ENCODE measurements at regions not wholly inside any gene's neighbourhood (a gene's known extent, or its start where the extent isn't known, plus 50 kb on each side); places are given as distances from the start of the nearest gene placed in this dataset.

DNA sequence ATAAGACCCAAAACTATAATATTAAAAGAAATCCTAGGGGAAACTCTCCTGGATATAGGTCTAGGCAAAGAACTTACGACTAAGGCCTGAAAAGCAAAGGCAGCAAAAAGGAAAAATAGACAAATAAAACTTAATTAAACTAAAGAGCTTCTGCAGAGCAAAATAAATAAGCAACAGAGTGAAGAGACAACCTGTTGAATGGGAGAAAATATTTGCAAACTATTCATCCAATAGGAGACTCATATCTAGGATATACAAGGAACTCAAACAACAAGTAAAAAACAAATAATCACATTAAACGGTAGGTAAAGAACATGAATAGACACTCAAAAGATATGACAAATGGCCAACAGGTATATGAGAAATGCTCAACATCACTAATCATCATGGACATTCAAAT is 318.6 kb downstream of the CSNK1G3 start:
- no peak overlapping the region for H3K9ac ChIP-seq (ENCODE audit: low read depth in 1 of 2, low read length in 2 of 2)
- H3K4me1 ChIP-seq (ENCODE audit: control insufficient read depth in 2 of 2, insufficient read depth in 2 of 2, low read length in 2 of 2): no peaks in the 10 kb centered on the region
- no peak overlapping the region for H3K27ac ChIP-seq (ENCODE audit: low read depth in 2 of 2, low read length in 2 of 2)
- H3K9me3 ChIP-seq (ENCODE audit: control insufficient read depth in 2 of 2, low read length in 2 of 2): no peaks in the 10 kb centered on the region
- no peak overlapping the region for H3K4me3 ChIP-seq (ENCODE audit: low read length in 2 of 2)
- no peaks in the 10 kb centered on the region for H3K36me3 ChIP-seq (ENCODE audit: control insufficient read depth in 2 of 2, insufficient read depth in 2 of 2, low read length in 2 of 2)
- H3K27me3 ChIP-seq (ENCODE audit: control insufficient read depth in 2 of 2, insufficient read depth in 2 of 2, low read length in 2 of 2): no peaks in the 10 kb centered on the region

GRCh38 chr5:123827811-123828210 is 315.8 kb downstream of the CSNK1G3 start:
- no peak overlapping the region for H3K27ac ChIP-seq (ENCODE audit: low read depth in 2 of 2, low read length in 2 of 2)
- no peaks in the 10 kb centered on the region for H3K36me3 ChIP-seq (ENCODE audit: control insufficient read depth in 2 of 2, insufficient read depth in 2 of 2, low read length in 2 of 2)
- no peaks in the 10 kb centered on the region for H3K27me3 ChIP-seq (ENCODE audit: control insufficient read depth in 2 of 2, insufficient read depth in 2 of 2, low read length in 2 of 2)
- no peak overlapping the region for H3K4me3 ChIP-seq (ENCODE audit: low read length in 2 of 2)
- no peak overlapping the region for H3K9ac ChIP-seq (ENCODE audit: low read depth in 1 of 2, low read length in 2 of 2)
- no peaks in the 10 kb centered on the region for H3K4me1 ChIP-seq (ENCODE audit: control insufficient read depth in 2 of 2, insufficient read depth in 2 of 2, low read length in 2 of 2)
- H3K9me3 ChIP-seq (ENCODE audit: control insufficient read depth in 2 of 2, low read length in 2 of 2): no peaks in the 10 kb centered on the region

DNA sequence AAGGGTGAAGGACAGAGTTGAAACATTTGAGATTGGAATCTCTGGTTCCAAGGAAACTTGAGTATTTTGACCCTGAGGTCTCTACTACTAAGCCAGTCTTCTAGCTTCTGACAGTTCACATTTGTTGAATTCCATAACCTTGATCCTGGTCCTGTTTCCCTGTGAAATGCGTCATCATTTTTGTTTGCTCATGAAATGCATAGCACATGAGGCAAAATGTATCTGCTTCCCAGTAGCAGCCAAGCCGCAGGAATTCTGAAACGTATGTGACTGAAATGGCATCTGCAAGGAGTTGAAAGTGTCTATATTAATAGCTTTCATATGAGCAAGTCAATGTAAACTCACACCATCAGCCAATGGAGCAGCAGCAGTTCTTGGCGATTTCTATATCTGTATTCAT is 307.9 kb downstream of the CSNK1G3 start:
- Histone ChIP-seq H3K4me1 (ENCODE audit: control insufficient read depth in 2 of 2, insufficient read depth in 2 of 2, low read length in 2 of 2) (no peaks in the 10 kb centered on the region), H3K27me3 (ENCODE audit: control insufficient read depth in 2 of 2, insufficient read depth in 2 of 2, low read length in 2 of 2) (no peaks in the 10 kb centered on the region), H3K27ac (ENCODE audit: low read depth in 2 of 2, low read length in 2 of 2) (no peak overlapping the region), H3K4me3 (ENCODE audit: low read length in 2 of 2) (no peak overlapping the region), H3K9ac (ENCODE audit: low read depth in 1 of 2, low read length in 2 of 2) (no peak overlapping the region), H3K9me3 (ENCODE audit: control insufficient read depth in 2 of 2, low read length in 2 of 2) (no peaks in the 10 kb centered on the region), H3K36me3 (ENCODE audit: control insufficient read depth in 2 of 2, insufficient read depth in 2 of 2, low read length in 2 of 2) (no peaks in the 10 kb centered on the region)

DNA sequence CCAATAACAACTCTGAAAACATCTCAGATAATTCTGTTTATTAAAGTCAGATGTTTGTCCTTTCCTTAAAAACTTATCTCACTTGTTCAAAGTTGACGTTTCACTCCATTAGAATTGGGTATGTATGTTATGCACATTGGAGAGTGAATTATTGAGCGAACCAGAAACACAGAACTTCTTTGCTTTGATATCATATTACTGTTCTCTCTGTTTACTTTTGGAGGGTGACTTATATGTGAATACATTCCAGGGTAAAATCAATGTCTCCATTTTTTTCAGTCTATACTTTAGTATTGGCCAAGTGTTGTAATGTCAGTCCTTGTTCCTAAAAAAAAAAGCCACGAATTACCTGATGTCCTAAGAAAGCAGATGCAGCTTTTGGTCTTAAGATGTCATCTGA is 307.4 kb downstream of the CSNK1G3 start:
- H3K4me1 ChIP-seq (ENCODE audit: control insufficient read depth in 2 of 2, insufficient read depth in 2 of 2, low read length in 2 of 2): no peaks in the 10 kb centered on the region
- H3K4me3 ChIP-seq (ENCODE audit: low read length in 2 of 2): no peak overlapping the region
- H3K9ac ChIP-seq (ENCODE audit: low read depth in 1 of 2, low read length in 2 of 2): no peak overlapping the region
- no peaks in the 10 kb centered on the region for H3K9me3 ChIP-seq (ENCODE audit: control insufficient read depth in 2 of 2, low read length in 2 of 2)
- no peaks in the 10 kb centered on the region for H3K36me3 ChIP-seq (ENCODE audit: control insufficient read depth in 2 of 2, insufficient read depth in 2 of 2, low read length in 2 of 2)
- H3K27ac ChIP-seq (ENCODE audit: low read depth in 2 of 2, low read length in 2 of 2): no peak overlapping the region
- no peaks in the 10 kb centered on the region for H3K27me3 ChIP-seq (ENCODE audit: control insufficient read depth in 2 of 2, insufficient read depth in 2 of 2, low read length in 2 of 2)

DNA sequence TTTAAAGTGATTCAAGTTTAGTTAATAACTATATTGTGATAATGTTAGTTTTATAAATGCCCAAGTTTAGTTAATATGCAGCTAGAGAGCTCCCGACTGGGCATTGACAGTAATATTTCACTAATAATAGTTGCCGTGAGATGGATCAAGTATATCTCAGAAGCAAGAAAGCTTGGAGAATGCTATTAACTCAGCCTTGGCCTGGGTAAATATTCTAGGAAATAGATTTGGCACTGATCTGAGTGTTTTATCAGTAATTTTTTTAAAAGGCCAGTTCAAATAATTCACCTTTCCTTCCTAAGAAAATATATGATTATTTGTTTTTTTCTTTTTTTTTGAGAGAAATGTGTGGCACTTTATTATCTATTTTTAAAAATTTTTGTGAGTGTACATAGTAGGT is 305.3 kb downstream of the CSNK1G3 start:
- Histone ChIP-seq H3K4me1 (ENCODE audit: control insufficient read depth in 2 of 2, insufficient read depth in 2 of 2, low read length in 2 of 2) (no peaks in the 10 kb centered on the region), H3K27ac (ENCODE audit: low read depth in 2 of 2, low read length in 2 of 2) (no peak overlapping the region), H3K9me3 (ENCODE audit: control insufficient read depth in 2 of 2, low read length in 2 of 2) (no peaks in the 10 kb centered on the region), H3K36me3 (ENCODE audit: control insufficient read depth in 2 of 2, insufficient read depth in 2 of 2, low read length in 2 of 2) (no peaks in the 10 kb centered on the region), H3K9ac (ENCODE audit: low read depth in 1 of 2, low read length in 2 of 2) (no peak overlapping the region), H3K27me3 (ENCODE audit: control insufficient read depth in 2 of 2, insufficient read depth in 2 of 2, low read length in 2 of 2) (no peaks in the 10 kb centered on the region), H3K4me3 (ENCODE audit: low read length in 2 of 2) (no peak overlapping the region)

DNA sequence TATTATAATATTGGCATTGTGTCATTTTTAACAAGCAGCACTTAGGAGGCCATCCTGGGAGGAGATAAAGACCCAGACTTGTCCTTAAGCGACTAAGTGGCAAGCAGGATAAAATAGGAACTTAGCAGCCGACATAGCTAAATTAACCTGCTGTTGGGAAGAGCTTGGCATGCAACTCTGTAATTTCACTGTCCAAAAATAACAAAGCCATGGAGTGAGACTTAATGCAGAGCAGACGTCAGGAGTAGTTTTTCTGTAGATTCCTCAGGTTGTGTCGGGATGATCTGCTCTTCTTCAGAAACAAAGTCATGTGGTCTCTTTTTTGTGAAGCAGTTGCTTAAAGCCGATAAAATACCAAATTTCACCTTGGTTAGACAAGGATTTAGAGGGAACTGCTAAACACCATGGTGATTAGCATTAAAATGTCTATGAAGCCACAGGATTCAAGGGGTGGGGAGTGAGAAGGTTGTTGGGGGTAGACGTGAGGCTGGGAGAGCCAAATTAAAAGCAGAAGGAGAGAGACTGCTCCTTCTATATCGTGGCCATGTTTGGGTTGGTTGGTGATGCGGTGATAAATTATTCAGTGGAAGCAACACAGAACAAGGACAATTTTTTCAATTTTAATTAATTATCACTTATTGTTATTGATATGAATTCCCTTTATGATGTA is 303.0 kb downstream of the CSNK1G3 start:
- no peaks in the 10 kb centered on the region for H3K36me3 ChIP-seq (ENCODE audit: control insufficient read depth in 2 of 2, insufficient read depth in 2 of 2, low read length in 2 of 2)
- no peaks in the 10 kb centered on the region for H3K27me3 ChIP-seq (ENCODE audit: control insufficient read depth in 2 of 2, insufficient read depth in 2 of 2, low read length in 2 of 2)
- H3K9me3 ChIP-seq (ENCODE audit: control insufficient read depth in 2 of 2, low read length in 2 of 2): no peaks in the 10 kb centered on the region
- H3K4me3 ChIP-seq (ENCODE audit: low read length in 2 of 2): no peak overlapping the region
- peaks cover 6 to 8% of the 10 kb centered on the region in 2 donors for H3K4me1 ChIP-seq (ENCODE audit: control insufficient read depth in 2 of 2, insufficient read depth in 2 of 2, low read length in 2 of 2)
- H3K9ac ChIP-seq (ENCODE audit: low read depth in 1 of 2, low read length in 2 of 2): no peak overlapping the region
- no peak overlapping the region for H3K27ac ChIP-seq (ENCODE audit: low read depth in 2 of 2, low read length in 2 of 2)

DNA sequence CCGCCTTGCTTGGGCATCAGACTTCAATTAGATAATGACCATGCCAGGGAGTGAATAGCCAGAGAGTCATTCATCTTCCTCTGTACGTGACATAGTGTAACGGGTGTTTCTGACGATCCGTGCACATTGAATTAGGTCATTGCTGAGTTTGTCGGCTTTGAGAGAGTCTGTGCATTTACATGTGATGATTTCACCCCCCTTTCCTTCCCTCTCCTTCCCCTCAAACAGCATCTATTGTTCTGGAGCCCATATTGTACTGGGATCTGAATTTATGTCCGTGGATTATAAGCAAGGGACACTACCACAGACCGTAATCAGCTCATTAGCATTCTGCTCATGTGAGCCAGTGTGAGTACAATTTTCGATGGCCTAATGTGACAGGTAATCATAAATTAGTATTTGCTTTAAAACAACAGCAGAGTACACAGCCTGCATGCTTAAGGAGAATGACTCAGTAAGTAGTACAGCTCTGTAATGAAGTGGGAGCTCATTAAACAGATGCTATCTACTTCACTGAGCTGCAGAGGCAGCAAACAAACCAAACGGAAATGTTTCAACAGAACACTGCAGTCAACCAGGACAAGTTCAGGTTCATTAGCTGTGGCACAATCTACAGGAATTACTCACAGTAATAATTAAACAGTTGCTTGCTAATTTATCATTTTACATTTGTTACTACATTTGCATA is 302.1 kb downstream of the CSNK1G3 start:
- no peak overlapping the region for H3K27ac ChIP-seq (ENCODE audit: low read depth in 2 of 2, low read length in 2 of 2)
- peaks cover 10 to 12% of the 10 kb centered on the region in 2 donors for H3K4me1 ChIP-seq (ENCODE audit: control insufficient read depth in 2 of 2, insufficient read depth in 2 of 2, low read length in 2 of 2)
- H3K36me3 ChIP-seq (ENCODE audit: control insufficient read depth in 2 of 2, insufficient read depth in 2 of 2, low read length in 2 of 2): no peaks in the 10 kb centered on the region
- H3K9me3 ChIP-seq (ENCODE audit: control insufficient read depth in 2 of 2, low read length in 2 of 2): no peaks in the 10 kb centered on the region
- no peak overlapping the region for H3K4me3 ChIP-seq (ENCODE audit: low read length in 2 of 2)
- no peaks in the 10 kb centered on the region for H3K27me3 ChIP-seq (ENCODE audit: control insufficient read depth in 2 of 2, insufficient read depth in 2 of 2, low read length in 2 of 2)
- no peak overlapping the region for H3K9ac ChIP-seq (ENCODE audit: low read depth in 1 of 2, low read length in 2 of 2)

- Histone ChIP-seq H3K4me1 (ENCODE audit: control insufficient read depth in 2 of 2, insufficient read depth in 2 of 2, low read length in 2 of 2) (peaks cover 10 to 12% of the 10 kb centered on the region in 2 donors), H3K4me3 (ENCODE audit: low read length in 2 of 2) (no peak overlapping the region), H3K27ac (ENCODE audit: low read depth in 2 of 2, low read length in 2 of 2) (no peak overlapping the region), H3K27me3 (ENCODE audit: control insufficient read depth in 2 of 2, insufficient read depth in 2 of 2, low read length in 2 of 2) (no peaks in the 10 kb centered on the region), H3K36me3 (ENCODE audit: control insufficient read depth in 2 of 2, insufficient read depth in 2 of 2, low read length in 2 of 2) (no peaks in the 10 kb centered on the region), H3K9ac (ENCODE audit: low read depth in 1 of 2, low read length in 2 of 2) (no peak overlapping the region), H3K9me3 (ENCODE audit: control insufficient read depth in 2 of 2, low read length in 2 of 2) (no peaks in the 10 kb centered on the region)
Observed at GRCh38 chr5:123813264-123813663, 301.3 kb downstream of the CSNK1G3 start.

DNA sequence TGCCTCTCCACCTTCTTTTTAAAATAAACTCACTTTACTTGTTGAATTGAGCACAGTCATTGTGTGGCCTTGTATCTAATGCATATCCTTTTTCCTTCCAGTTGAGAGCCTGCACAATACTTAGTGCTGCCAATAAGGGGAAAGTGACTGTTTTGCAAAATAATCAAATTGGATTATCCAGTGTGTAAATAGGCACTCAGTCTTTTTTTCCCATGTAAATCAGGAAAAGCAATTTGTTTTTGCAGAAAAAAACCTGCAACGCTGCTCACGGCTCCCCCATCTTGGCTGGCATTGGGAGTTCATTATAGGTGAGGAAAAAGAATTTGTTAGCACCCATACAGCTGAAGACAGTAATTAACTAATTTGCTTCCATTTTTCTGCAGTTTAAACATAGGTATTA is 299.9 kb downstream of the CSNK1G3 start:
- Histone ChIP-seq H3K9ac (ENCODE audit: low read depth in 1 of 2, low read length in 2 of 2) (no peak overlapping the region), H3K27me3 (ENCODE audit: control insufficient read depth in 2 of 2, insufficient read depth in 2 of 2, low read length in 2 of 2) (no peaks in the 10 kb centered on the region), H3K27ac (ENCODE audit: low read depth in 2 of 2, low read length in 2 of 2) (no peak overlapping the region), H3K4me1 (ENCODE audit: control insufficient read depth in 2 of 2, insufficient read depth in 2 of 2, low read length in 2 of 2) (peaks cover 10 to 14% of the 10 kb centered on the region in 2 donors), H3K9me3 (ENCODE audit: control insufficient read depth in 2 of 2, low read length in 2 of 2) (no peaks in the 10 kb centered on the region), H3K36me3 (ENCODE audit: control insufficient read depth in 2 of 2, insufficient read depth in 2 of 2, low read length in 2 of 2) (no peaks in the 10 kb centered on the region), H3K4me3 (ENCODE audit: low read length in 2 of 2) (no peak overlapping the region)

GRCh38 chr5:123810746-123811340 is 298.9 kb downstream of the CSNK1G3 start:
- Histone ChIP-seq H3K4me1 (ENCODE audit: control insufficient read depth in 2 of 2, insufficient read depth in 2 of 2, low read length in 2 of 2) (peaks cover 10 to 14% of the 10 kb centered on the region in 2 donors), H3K4me3 (ENCODE audit: low read length in 2 of 2) (no peak overlapping the region), H3K9me3 (ENCODE audit: control insufficient read depth in 2 of 2, low read length in 2 of 2) (no peaks in the 10 kb centered on the region), H3K36me3 (ENCODE audit: control insufficient read depth in 2 of 2, insufficient read depth in 2 of 2, low read length in 2 of 2) (no peaks in the 10 kb centered on the region), H3K27me3 (ENCODE audit: control insufficient read depth in 2 of 2, insufficient read depth in 2 of 2, low read length in 2 of 2) (no peaks in the 10 kb centered on the region), H3K9ac (ENCODE audit: low read depth in 1 of 2, low read length in 2 of 2) (no peak overlapping the region), H3K27ac (ENCODE audit: low read depth in 2 of 2, low read length in 2 of 2) (no peak overlapping the region)

All from mucosa of rectum (tissue), 2 donors.